Colonic mucosa (tissue), 4 donors: ENCODE measurements at regions not wholly inside any gene's neighbourhood (a gene's known extent, or its start where the extent isn't known, plus 50 kb on each side); places are given as distances from the start of the nearest gene placed in this dataset. TPM values are rescaled to one million over a fixed set of nuclear protein-coding genes. Genes with fewer than 3 reads are reported as not detected.
"Not testable (repeated sequence)": the region's sequence is repeated elsewhere in the genome, so short reads cannot be mapped to it uniquely, and the experiment has no call there.

Experiments used
- DNase-seq: peaks from one replicate; pipeline ENCODE4 v3.0.0-alpha.2; 2020
- H3K27ac ChIP-seq: fragments of 200-600 bp; one replicate; pipeline ENCODE4 v1.8.0; 2021
- H3K27me3 ChIP-seq: fragments of 200-600 bp; one replicate; pipeline ENCODE4 v1.8.0; 2021
- H3K36me3 ChIP-seq: fragments of 200-600 bp; one replicate; pipeline ENCODE4 v1.8.0; 2021
- H3K4me1 ChIP-seq: fragments of 200-600 bp; one replicate; pipeline ENCODE4 v1.8.0; 2021; ENCODE audit warnings: mild to moderate bottlenecking
- H3K4me3 ChIP-seq: fragments of 200-600 bp; one replicate; pipeline ENCODE4 v1.8.0; 2021
- H3K9ac ChIP-seq, 2 donors: one replicate each; pipeline ENCODE4 v1.7.0; 2013; ENCODE audit warnings: control low read depth in 2 of 2, low read depth in 2 of 2, low read length in 2 of 2
- H3K9me3 ChIP-seq: fragments of 200-600 bp; one replicate; pipeline ENCODE4 v1.8.0; 2021
- intact Hi-C: fragments of 100-400 bp; cut with DNase I; formaldehyde crosslinking; loops from one replicate; pipeline ENCODE4 v1.14.1; 2022
- microRNA-seq: library from miRNA; unstranded; fragments of <30 nt; microRNA quantifications from one replicate; pipeline ENCODE4, GENCODE V29; 2019
- donor health status: healthy.
- donor health status: DM: no; HTN: no; CAD: no.
- donor health status: DM: no; HTN: no; CAD: no.

GRCh38 chr5:1576851-1577250 lies 53.1 kb upstream of the LPCAT1 start:
- H3K9me3 ChIP-seq, H3K27me3 ChIP-seq, intact Hi-C loops, H3K9ac ChIP-seq, H3K4me1 ChIP-seq, DNase-seq, H3K27ac ChIP-seq, H3K36me3 ChIP-seq, H3K4me3 ChIP-seq: not testable (repeated sequence)

DNA sequence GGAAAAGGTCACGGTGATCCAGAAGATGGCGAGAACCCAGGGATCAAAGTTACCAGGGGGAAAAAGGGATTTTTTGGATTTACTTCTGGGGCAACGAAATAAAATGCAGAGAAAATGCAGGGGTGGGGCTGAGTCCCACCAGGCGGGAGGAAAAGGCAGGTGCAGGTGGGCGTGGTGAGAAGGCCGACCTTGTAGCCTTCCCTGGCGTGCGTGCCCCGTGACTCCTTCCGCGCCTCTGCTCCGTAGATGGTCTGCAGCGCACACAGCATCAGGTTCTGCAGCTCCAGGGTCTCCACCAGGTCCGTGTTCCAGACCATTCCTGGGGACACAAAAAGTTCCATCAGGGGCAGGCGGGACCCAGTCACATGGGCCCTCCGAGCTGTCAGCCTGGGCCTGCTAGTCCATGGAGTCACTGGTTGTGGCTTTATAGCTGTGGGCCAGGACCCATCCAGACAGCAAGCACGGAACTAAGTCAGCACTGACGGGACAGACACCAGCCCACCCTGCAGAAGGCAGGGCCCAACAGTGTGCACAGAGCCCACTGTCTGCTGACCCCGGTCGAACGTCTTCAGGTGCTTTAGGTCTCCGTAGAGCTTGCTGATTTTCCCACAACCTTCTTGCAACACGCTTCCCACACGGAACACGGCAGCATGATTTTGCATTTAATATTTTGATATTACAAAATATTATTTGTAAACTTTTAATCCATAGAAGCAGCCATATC lies 52.4 kb upstream of the LPCAT1 start:
- H3K27me3 ChIP-seq, H3K9me3 ChIP-seq, DNase-seq, H3K36me3 ChIP-seq, H3K4me1 ChIP-seq, H3K9ac ChIP-seq, H3K4me3 ChIP-seq, intact Hi-C loops, H3K27ac ChIP-seq: not testable (repeated sequence)

DNA sequence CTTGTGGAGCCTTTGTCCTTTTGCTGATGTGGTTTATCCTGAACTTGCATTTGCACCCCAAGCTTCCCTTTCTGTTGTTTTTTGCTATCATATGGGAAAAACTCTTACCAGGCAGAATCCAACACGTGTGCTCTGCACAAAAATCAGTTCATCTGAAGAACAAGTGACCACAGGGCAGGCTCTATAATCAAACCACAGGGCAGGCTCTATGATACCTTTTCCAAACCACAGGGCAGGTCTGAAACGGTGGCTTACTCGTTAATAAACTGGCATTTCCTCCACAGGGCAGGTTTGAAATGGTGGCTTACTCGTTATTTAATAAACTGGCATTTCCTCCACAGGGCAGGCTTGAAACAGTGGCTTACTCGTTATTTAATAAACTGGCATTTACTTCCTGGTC lies 51.7 kb upstream of the LPCAT1 start:
- H3K9ac ChIP-seq, H3K27ac ChIP-seq, H3K4me3 ChIP-seq, H3K4me1 ChIP-seq, intact Hi-C loops, H3K9me3 ChIP-seq, H3K27me3 ChIP-seq, H3K36me3 ChIP-seq, DNase-seq: not testable (repeated sequence)

DNA sequence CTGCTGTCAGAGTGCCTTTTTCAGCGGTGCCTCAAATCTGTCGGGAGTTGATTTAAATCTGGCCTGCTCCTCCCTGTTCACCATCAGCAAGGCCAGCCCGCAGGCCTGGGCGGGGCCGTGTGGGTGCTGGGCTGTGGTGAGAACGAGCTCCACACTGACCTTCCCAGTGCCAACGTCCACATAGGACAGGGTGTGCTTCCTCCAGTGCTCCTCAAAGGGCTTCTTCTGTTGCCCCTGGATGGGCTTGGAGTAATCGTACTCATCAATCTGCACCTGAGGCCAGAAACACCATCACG lies 50.2 kb upstream of the LPCAT1 start:
- H3K36me3 ChIP-seq, H3K9me3 ChIP-seq, H3K9ac ChIP-seq, intact Hi-C loops, H3K4me3 ChIP-seq, DNase-seq, H3K4me1 ChIP-seq, H3K27ac ChIP-seq, H3K27me3 ChIP-seq: not testable (repeated sequence)

DNA sequence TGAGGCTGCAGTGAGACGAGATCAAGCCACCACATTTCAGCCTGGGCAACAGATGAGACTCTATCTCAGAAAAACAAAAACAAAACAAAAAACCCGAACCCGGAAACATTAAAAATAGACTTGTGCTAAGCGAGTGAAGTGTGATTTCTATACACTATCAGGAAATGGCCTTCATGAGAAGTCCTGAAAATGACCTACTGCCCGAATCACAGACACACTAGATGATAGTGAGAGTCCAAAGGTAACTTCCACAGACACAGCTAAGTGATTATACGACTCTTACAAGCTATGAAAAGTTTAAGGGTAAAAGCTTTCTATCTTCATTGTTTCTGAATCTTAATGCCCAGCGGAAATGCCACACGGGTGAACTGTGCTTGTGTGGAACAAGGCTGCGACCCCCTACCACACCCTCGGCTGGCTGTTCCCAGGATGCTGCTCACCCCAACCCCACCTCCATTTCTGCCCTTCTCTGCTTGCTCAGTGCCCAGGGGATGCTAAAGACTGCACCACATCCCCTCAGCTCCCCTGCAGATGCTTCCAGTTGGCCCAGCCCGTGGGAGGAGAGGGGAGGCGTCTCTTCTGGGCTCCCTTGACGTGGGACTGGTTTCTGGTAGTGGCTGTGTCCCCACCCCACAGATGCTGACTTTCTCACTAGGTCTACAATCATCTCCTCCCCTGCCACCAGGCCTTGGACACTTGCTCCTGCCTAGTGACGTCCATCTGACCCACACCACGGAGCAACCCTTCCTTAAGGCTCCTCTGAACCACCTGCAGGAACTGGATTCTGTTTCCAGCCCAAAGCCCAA lies 49.7 kb upstream of the LPCAT1 start:
- H3K27ac ChIP-seq, DNase-seq, H3K27me3 ChIP-seq, intact Hi-C loops, H3K9me3 ChIP-seq, H3K9ac ChIP-seq, H3K4me3 ChIP-seq, H3K36me3 ChIP-seq, H3K4me1 ChIP-seq: not testable (repeated sequence)

Small RNAs in the stretch of these regions (microRNA-seq; reads per million reads assigned to microRNA genes)
- gene MIR4277, result not detected
